ENCODE measurements at regions not wholly inside any gene's neighbourhood (a gene's known extent, or its start where the extent isn't known, plus 50 kb on each side); places are given as distances from the start of the nearest gene placed in this dataset.

DNA sequence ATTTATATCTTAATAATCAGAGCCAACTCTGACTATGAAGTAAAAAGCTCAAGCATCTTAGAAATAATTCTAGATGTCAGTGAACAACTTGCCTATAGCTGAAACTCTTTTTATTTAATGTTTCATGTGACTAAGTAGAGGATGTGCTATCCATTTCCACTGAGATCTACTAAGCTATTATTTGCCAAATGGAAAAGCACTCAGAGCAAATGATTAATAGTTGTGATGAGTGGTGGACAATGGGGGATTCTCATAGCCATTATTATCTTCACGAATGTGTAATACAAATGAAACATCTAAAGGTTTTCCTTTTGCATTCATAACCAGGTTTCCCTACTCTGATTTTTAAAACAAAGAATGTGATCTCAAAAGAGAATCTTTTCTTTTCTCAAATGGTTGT lies 126.6 kb upstream of the GNAI1 start:
- no peak overlapping the region for H2AFZ ChIP-seq (ENCODE audit: low read depth, low read length)
- ChIA-PET POLR2A (no interaction called here), CTCF (no interaction called here)
- H3K9me3 ChIP-seq (replicated peaks; ENCODE audit: control insufficient read depth, insufficient read depth, low read length): no peaks in the 10 kb centered on the region
- H4K20me1 ChIP-seq (replicated peaks; ENCODE audit: control insufficient read depth, extremely low read depth, insufficient read depth, low read length): no peaks in the 10 kb centered on the region
- BruUV-seq (replicated peaks): no TSS peak
- TF ChIP-seq JUN (IDR thresholded peaks at IDR 0.05; ENCODE audit: borderline replicate concordance, insufficient read depth, insufficient read length, low read depth) (no peak), MYC (IDR thresholded peaks at IDR 0.05; ENCODE audit: low read depth, low read length) (no peak), POLR2AphosphoS5 (IDR thresholded peaks at IDR 0.05; ENCODE audit: insufficient read depth, low read depth, low read length) (no peak), EZH2 (IDR thresholded peaks at IDR 0.05; ENCODE audit: borderline replicate concordance, low read depth, low read length, severe bottlenecking) (no peak), POLR2A (IDR thresholded peaks at IDR 0.05; ENCODE audit: low read depth, low read length) (no peak), GATA2 (IDR thresholded peaks at IDR 0.05; ENCODE audit: insufficient read depth, insufficient read length, low read depth, low read length) (no peak), FOS (IDR thresholded peaks at IDR 0.05; ENCODE audit: borderline replicate concordance, insufficient read depth, low read length) (no peak)
- TF ChIP-seq, protein P1, sequence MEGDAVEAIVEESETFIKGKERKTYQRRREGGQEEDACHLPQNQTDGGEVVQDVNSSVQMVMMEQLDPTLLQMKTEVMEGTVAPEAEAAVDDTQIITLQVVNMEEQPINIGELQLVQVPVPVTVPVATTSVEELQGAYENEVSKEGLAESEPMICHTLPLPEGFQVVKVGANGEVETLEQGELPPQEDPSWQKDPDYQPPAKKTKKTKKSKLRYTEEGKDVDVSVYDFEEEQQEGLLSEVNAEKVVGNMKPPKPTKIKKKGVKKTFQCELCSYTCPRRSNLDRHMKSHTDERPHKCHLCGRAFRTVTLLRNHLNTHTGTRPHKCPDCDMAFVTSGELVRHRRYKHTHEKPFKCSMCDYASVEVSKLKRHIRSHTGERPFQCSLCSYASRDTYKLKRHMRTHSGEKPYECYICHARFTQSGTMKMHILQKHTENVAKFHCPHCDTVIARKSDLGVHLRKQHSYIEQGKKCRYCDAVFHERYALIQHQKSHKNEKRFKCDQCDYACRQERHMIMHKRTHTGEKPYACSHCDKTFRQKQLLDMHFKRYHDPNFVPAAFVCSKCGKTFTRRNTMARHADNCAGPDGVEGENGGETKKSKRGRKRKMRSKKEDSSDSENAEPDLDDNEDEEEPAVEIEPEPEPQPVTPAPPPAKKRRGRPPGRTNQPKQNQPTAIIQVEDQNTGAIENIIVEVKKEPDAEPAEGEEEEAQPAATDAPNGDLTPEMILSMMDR (IDR thresholded peaks at IDR 0.05; ENCODE audit: extremely low read depth in 1 of 2, insufficient read depth in 1 of 2, low read depth in 1 of 2, low read length in 2 of 2): no peak
- TF ChIP-seq, protein P2, sequence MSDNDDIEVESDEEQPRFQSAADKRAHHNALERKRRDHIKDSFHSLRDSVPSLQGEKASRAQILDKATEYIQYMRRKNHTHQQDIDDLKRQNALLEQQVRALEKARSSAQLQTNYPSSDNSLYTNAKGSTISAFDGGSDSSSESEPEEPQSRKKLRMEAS (IDR thresholded peaks at IDR 0.05; ENCODE audit: insufficient read depth, insufficient read length): no peak
- intact Hi-C loops (cut with micrococcal nuclease): no loop called here
- no peaks in the 10 kb centered on the region for H3K27me3 ChIP-seq (ENCODE audit: control insufficient read depth in 2 of 2, insufficient read depth in 2 of 2, low read length in 2 of 2)
- no peaks in the 10 kb centered on the region for H3K9me1 ChIP-seq (replicated peaks; ENCODE audit: control insufficient read depth, extremely low read depth, insufficient read depth, low read length)
- no peaks in the 10 kb centered on the region for H3K4me1 ChIP-seq (ENCODE audit: control insufficient read depth, extremely low read depth, insufficient read depth, low read length)
- no peaks in the 10 kb centered on the region for H3K36me3 ChIP-seq (ENCODE audit: control insufficient read depth in 2 of 2, extremely low read depth in 1 of 2, insufficient read depth in 2 of 2, low read length in 2 of 2)
- no peak overlapping the region for H3K4me2 ChIP-seq (ENCODE audit: insufficient read depth, low read length)
- no peak overlapping the region for H3K9ac ChIP-seq (replicated peaks; ENCODE audit: extremely low read depth, insufficient read depth, low read length)
- H3K4me3 ChIP-seq (replicated peaks in 1 of 3; ENCODE audit: insufficient read depth in 1 of 3, low read depth in 1 of 3, low read length in 3 of 3): no peak overlapping the region
- FAIRE-seq: no peak
- H3K79me2 ChIP-seq (ENCODE audit: control insufficient read depth, insufficient read depth, low read length): no peaks in the 10 kb centered on the region
- no peak overlapping the region for H3K27ac ChIP-seq (ENCODE audit: insufficient read depth, low read depth, low read length)
- dilution Hi-C loops (cut with MboI; ENCODE audit: extremely low pct_ligation_motif_present, low sequenced_read_pairs): no loop called here
- no peak for DNase-seq (ENCODE audit: low read depth, low spot score)

All from endothelial cell of umbilical vein (primary cell).